Hepatocyte (in vitro differentiated cells): ENCODE measurements at regions not wholly inside any gene's neighbourhood (a gene's known extent, or its start where the extent isn't known, plus 50 kb on each side); places are given as distances from the start of the nearest gene placed in this dataset.

Experiments
- DNase-seq: peaks from one replicate; pipeline ENCODE4 v3.0.0-alpha.2; 2016; ENCODE audit warnings: low spot score
- H2AFZ ChIP-seq: fragments of 200-600 bp; sonication (generic); 2 replicates; pipeline ENCODE4 v1.6.0; 2016; ENCODE audit warnings: antibody characterized with exemption, mild to moderate bottlenecking
- H3K27ac ChIP-seq: fragments of 200-600 bp; sonication (generic); 2 replicates; pipeline ENCODE4 v1.5.1; 2016; ENCODE audit warnings: mild to moderate bottlenecking
- H3K27me3 ChIP-seq: fragments of 200-600 bp; sonication (generic); 2 replicates; pipeline ENCODE4 v1.6.1; 2016
- H3K36me3 ChIP-seq: fragments of 200-600 bp; sonication (generic); replicated peaks from 2 replicates; pipeline ENCODE4 v1.5.1; 2016; ENCODE audit warnings: low read depth; ENCODE audit not compliant: insufficient read depth
- H3K4me1 ChIP-seq: fragments of 200-600 bp; sonication (generic); 2 replicates; pipeline ENCODE4 v1.5.1; 2016; ENCODE audit warnings: mild to moderate bottlenecking, moderate library complexity; ENCODE audit not compliant: insufficient read depth
- H3K4me2 ChIP-seq: fragments of 200-600 bp; sonication (generic); 2 replicates; pipeline ENCODE4 v1.6.0; 2016
- H3K4me3 ChIP-seq: fragments of 200-600 bp; sonication (generic); 2 replicates; pipeline ENCODE4 v1.5.1; 2016; ENCODE audit warnings: mild to moderate bottlenecking
- H3K79me2 ChIP-seq: fragments of 200-600 bp; sonication (generic); 2 replicates; pipeline ENCODE4 v1.6.0; 2017; ENCODE audit warnings: mild to moderate bottlenecking
- H3K9me2 ChIP-seq: fragments of 200-600 bp; sonication (generic); replicated peaks from 2 replicates; pipeline ENCODE4 v1.6.0; 2017; ENCODE audit warnings: mild to moderate bottlenecking; ENCODE audit not compliant: insufficient read depth
- H3K9me3 ChIP-seq: fragments of 200-600 bp; sonication (generic); 2 replicates; pipeline ENCODE4 v1.5.1; 2016; ENCODE audit warnings: low read depth, mild to moderate bottlenecking
- H4K20me1 ChIP-seq: fragments of 200-600 bp; sonication (generic); 2 replicates; pipeline ENCODE4 v1.6.0; 2016; ENCODE audit warnings: mild to moderate bottlenecking; ENCODE audit not compliant: insufficient read depth, poor library complexity, severe bottlenecking
- CTCF ChIP-seq: fragments of 200-600 bp; sonication (generic); IDR thresholded peaks from 2 replicates; pipeline ENCODE4 v1.5.1; 2016; ENCODE audit warnings: antibody characterized with exemption, mild to moderate bottlenecking; ENCODE audit not compliant: poor library complexity
- EZH2 ChIP-seq: fragments of 200-600 bp; sonication (generic); IDR thresholded peaks from 2 replicates; pipeline ENCODE4 v1.6.1; 2016; ENCODE audit warnings: antibody characterized with exemption, mild to moderate bottlenecking, borderline replicate concordance
- EZH2phosphoT487 ChIP-seq: fragments of 200-600 bp; sonication (generic); IDR thresholded peaks from one replicate; pipeline ENCODE4 v1.6.1; 2018; ENCODE audit warnings: antibody characterized with exemption, mild to moderate bottlenecking, low read depth, moderate library complexity; ENCODE audit not compliant: unreplicated experiment, severe bottlenecking
- WGBS: methylation state at CpG from one replicate; pipeline ENCODE4 v1.1.6; 2016; ENCODE audit warnings: low lambda C conversion rate; ENCODE audit errors: missing lambda C conversion rate; 5-methylcytosine and 5-hydroxymethylcytosine counted together

GRCh38 chr1:200252531-200252930, 157.3 kb downstream of the ZNF281 start:
- Histone ChIP-seq H3K36me3 (no peaks in the 10 kb centered on the region), H3K27ac (no peak overlapping the region), H3K4me3 (no peak overlapping the region), H3K4me2 (no peak overlapping the region), H2AFZ (no peak overlapping the region), H3K4me1 (no peaks in the 10 kb centered on the region), H3K27me3 (no peaks in the 10 kb centered on the region), H3K9me3 (no peaks in the 10 kb centered on the region), H4K20me1 (no peaks in the 10 kb centered on the region), H3K9me2 (no peaks in the 10 kb centered on the region), H3K79me2 (no peaks in the 10 kb centered on the region)
- DNase-seq = no peak
- 86% methylated on average over 5 of the region's 5 CpGs for WGBS
- no peak for TF ChIP-seq EZH2
- TF ChIP-seq CTCF = no peak
- no peak for TF ChIP-seq EZH2phosphoT487

GRCh38 chr1:200250469-200250868, 159.4 kb downstream of the ZNF281 start:
- Histone ChIP-seq H3K4me3 (no peak overlapping the region), H3K4me1 (no peaks in the 10 kb centered on the region), H3K9me2 (no peaks in the 10 kb centered on the region), H3K9me3 (no peaks in the 10 kb centered on the region), H3K27me3 (no peaks in the 10 kb centered on the region), H3K36me3 (no peaks in the 10 kb centered on the region), H3K27ac (no peak overlapping the region), H2AFZ (no peak overlapping the region), H3K79me2 (no peaks in the 10 kb centered on the region), H3K4me2 (no peak overlapping the region), H4K20me1 (no peaks in the 10 kb centered on the region)
- WGBS = 94% methylated on average over 5 of the region's 5 CpGs
- TF ChIP-seq EZH2phosphoT487 = no peak
- no peak for TF ChIP-seq CTCF
- no peak for TF ChIP-seq EZH2
- no peak for DNase-seq

GRCh38 chr1:200248541-200248940, 161.3 kb downstream of the ZNF281 start:
- H3K27ac ChIP-seq = no peak overlapping the region
- H3K4me2 ChIP-seq = no peak overlapping the region
- no peaks in the 10 kb centered on the region for H3K9me3 ChIP-seq
- no peaks in the 10 kb centered on the region for H3K36me3 ChIP-seq
- H4K20me1 ChIP-seq = no peaks in the 10 kb centered on the region
- no peak for DNase-seq
- H2AFZ ChIP-seq = no peak overlapping the region
- WGBS = 74% methylated on average over 8 of the region's 8 CpGs
- H3K27me3 ChIP-seq = no peaks in the 10 kb centered on the region
- no peak for TF ChIP-seq CTCF
- no peak for TF ChIP-seq EZH2
- TF ChIP-seq EZH2phosphoT487 = no peak
- no peaks in the 10 kb centered on the region for H3K79me2 ChIP-seq
- no peak overlapping the region for H3K4me3 ChIP-seq
- H3K9me2 ChIP-seq = no peaks in the 10 kb centered on the region
- H3K4me1 ChIP-seq = no peaks in the 10 kb centered on the region

- Histone ChIP-seq H3K9me2 (no peaks in the 10 kb centered on the region), H3K79me2 (no peaks in the 10 kb centered on the region), H3K4me1 (no peaks in the 10 kb centered on the region), H3K4me3 (no peak overlapping the region), H3K4me2 (no peak overlapping the region), H3K27ac (no peak overlapping the region), H3K27me3 (no peaks in the 10 kb centered on the region), H3K9me3 (no peaks in the 10 kb centered on the region), H2AFZ (no peak overlapping the region), H4K20me1 (no peaks in the 10 kb centered on the region), H3K36me3 (no peaks in the 10 kb centered on the region)
- 80% methylated on average over 14 of the region's 14 CpGs for WGBS
- DNase-seq = no peak
- no peak for TF ChIP-seq CTCF
- no peak for TF ChIP-seq EZH2
- TF ChIP-seq EZH2phosphoT487 = no peak
Measured at GRCh38 chr1:200247518-200247917, 162.3 kb downstream of the ZNF281 start.
